ENCODE measurements at regions not wholly inside any gene's neighbourhood (a gene's known extent, or its start where the extent isn't known, plus 50 kb on each side); places are given as distances from the start of the nearest gene placed in this dataset.
"Not testable (repeated sequence)": the region's sequence is repeated elsewhere in the genome, so short reads cannot be mapped to it uniquely, and the experiment has no call there.

DNA sequence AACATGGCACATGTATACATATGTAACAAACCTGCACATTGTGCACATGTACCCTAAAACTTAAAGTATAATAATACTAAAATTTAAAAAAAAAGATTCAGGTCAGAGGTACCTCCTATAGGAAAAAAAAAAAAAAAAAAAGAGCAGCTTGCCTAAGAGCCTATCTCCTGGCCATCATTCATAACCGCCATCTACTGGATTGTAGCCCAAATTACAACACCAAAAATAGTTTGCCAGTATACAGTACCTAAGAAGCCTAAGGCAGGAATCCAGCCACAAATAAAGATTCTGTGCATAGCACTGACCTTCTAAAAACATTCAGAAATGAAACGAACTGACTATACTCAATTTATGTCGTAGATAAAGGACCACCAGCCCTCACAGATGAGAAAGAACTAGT lies 438.4 kb upstream of the ADGRB3 start:
- H3K36me3 ChIP-seq (ENCODE audit: control insufficient read depth in 4 of 4, insufficient read depth in 4 of 4, low read length in 3 of 4) = no peaks in the 10 kb centered on the region
- no peaks in the 10 kb centered on the region for H3K27me3 ChIP-seq (replicated peaks in 2 of 5; ENCODE audit: control insufficient read depth in 4 of 5, insufficient read depth in 5 of 5, low read length in 4 of 5)
- CTCF ChIA-PET = no interaction called here
- POLR2A ChIA-PET = no interaction called here
- H3K9me3 ChIP-seq (ENCODE audit: control extremely low read depth in 1 of 5, control insufficient read depth in 4 of 5, insufficient read depth in 2 of 5, low read depth in 1 of 5, low read length in 4 of 5) = peaks cover 0 to 8% (median 0%) of the 10 kb centered on the region in 5 experiments
- DNase-seq = peak in 1 of 3 donors; percentile 5
- H3K27ac ChIP-seq (ENCODE audit: insufficient read depth in 1 of 2, low read depth in 1 of 2, low read length in 2 of 2, poor library complexity in 1 of 2, severe bottlenecking in 2 of 2) = no peak overlapping the region
- WGBS (ENCODE audit: insufficient coverage) = 83% methylated on average over 1 of the region's 3 CpGs
- no peak overlapping the region for H3K4me3 ChIP-seq (ENCODE audit: control insufficient read depth in 1 of 7, extremely low read depth in 1 of 7, insufficient read depth in 4 of 7, low read depth in 2 of 7, low read length in 6 of 7)
- H3K4me1 ChIP-seq (ENCODE audit: control extremely low read depth in 1 of 4, control insufficient read depth in 4 of 4, insufficient read depth in 4 of 4, low read length in 3 of 4) = no peaks in the 10 kb centered on the region

DNA sequence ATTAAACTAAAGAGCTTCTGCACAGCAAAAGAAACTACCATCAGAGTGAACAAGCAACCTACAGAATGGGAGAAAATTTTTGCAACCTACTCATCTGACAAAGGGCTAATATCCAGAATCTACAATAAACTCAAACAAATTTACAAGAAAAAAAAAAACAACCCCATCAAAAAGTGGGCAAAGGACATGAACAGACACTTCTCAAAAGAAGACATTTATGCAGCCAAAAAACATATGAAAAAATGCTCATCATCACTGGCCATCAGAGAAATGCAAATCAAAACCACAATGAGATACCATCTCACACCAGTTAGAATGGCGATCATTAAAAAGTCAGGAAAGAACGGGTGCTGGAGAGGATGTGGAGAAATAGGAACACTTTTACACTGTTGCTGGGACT lies 439.3 kb upstream of the ADGRB3 start:
- H3K9me3 ChIP-seq (ENCODE audit: control extremely low read depth in 1 of 5, control insufficient read depth in 4 of 5, insufficient read depth in 2 of 5, low read depth in 1 of 5, low read length in 4 of 5); H3K4me1 ChIP-seq (ENCODE audit: control extremely low read depth in 1 of 4, control insufficient read depth in 4 of 4, insufficient read depth in 4 of 4, low read length in 3 of 4); POLR2A ChIA-PET; H3K36me3 ChIP-seq (ENCODE audit: control insufficient read depth in 4 of 4, insufficient read depth in 4 of 4, low read length in 3 of 4); H3K27me3 ChIP-seq (replicated peaks in 2 of 5; ENCODE audit: control insufficient read depth in 4 of 5, insufficient read depth in 5 of 5, low read length in 4 of 5); H3K4me3 ChIP-seq (ENCODE audit: control insufficient read depth in 1 of 7, extremely low read depth in 1 of 7, insufficient read depth in 4 of 7, low read depth in 2 of 7, low read length in 6 of 7); H3K27ac ChIP-seq (ENCODE audit: insufficient read depth in 1 of 2, low read depth in 1 of 2, low read length in 2 of 2, poor library complexity in 1 of 2, severe bottlenecking in 2 of 2); CTCF ChIA-PET; DNase-seq: not testable (repeated sequence)
- no CpG with 5 or more reads among the region's 2 CpGs for WGBS (ENCODE audit: insufficient coverage)

DNA sequence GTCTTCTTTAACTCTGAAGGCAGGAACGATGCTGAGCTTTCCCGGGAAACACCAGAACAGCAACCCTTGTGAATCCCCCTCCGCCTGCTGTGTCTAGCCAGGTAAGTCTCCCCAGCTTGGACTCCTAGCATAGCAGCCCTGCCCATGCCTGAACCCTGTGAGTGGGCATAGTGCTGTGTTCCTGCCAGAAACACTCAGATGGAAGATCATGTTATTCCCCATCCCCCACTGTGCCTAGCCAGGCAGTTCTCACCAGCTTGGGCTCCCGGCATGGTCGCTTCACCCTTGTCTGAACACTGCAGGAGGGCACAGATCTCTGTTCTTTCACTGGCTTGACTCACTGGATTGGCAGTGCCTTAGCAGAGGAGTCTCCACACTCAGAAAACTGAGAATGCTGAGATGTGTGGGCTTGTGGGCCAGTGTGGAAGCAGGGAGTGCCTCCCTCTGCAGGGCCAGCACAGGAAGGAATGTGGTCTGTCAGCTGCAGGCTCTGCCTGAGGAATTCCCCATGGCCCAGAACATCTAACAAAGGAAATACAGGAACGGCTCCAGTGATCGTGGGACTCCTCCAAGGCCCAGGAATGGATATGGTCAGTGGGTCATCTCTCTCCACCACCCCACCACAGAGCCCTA lies 440.1 kb upstream of the ADGRB3 start:
- 87% methylated on average over 4 of the region's 7 CpGs for WGBS (ENCODE audit: insufficient coverage)
- no peaks in the 10 kb centered on the region for H3K36me3 ChIP-seq (ENCODE audit: control insufficient read depth in 4 of 4, insufficient read depth in 4 of 4, low read length in 3 of 4)
- DNase-seq = no peak
- CTCF ChIA-PET = no interaction called here
- peaks cover 0 to 8% (median 0%) of the 10 kb centered on the region in 5 experiments for H3K9me3 ChIP-seq (ENCODE audit: control extremely low read depth in 1 of 5, control insufficient read depth in 4 of 5, insufficient read depth in 2 of 5, low read depth in 1 of 5, low read length in 4 of 5)
- no peak overlapping the region for H3K4me3 ChIP-seq (ENCODE audit: control insufficient read depth in 1 of 7, extremely low read depth in 1 of 7, insufficient read depth in 4 of 7, low read depth in 2 of 7, low read length in 6 of 7)
- H3K4me1 ChIP-seq (ENCODE audit: control extremely low read depth in 1 of 4, control insufficient read depth in 4 of 4, insufficient read depth in 4 of 4, low read length in 3 of 4) = no peaks in the 10 kb centered on the region
- no peaks in the 10 kb centered on the region for H3K27me3 ChIP-seq (replicated peaks in 2 of 5; ENCODE audit: control insufficient read depth in 4 of 5, insufficient read depth in 5 of 5, low read length in 4 of 5)
- no peak overlapping the region for H3K27ac ChIP-seq (ENCODE audit: insufficient read depth in 1 of 2, low read depth in 1 of 2, low read length in 2 of 2, poor library complexity in 1 of 2, severe bottlenecking in 2 of 2)
- POLR2A ChIA-PET = no interaction called here

DNA sequence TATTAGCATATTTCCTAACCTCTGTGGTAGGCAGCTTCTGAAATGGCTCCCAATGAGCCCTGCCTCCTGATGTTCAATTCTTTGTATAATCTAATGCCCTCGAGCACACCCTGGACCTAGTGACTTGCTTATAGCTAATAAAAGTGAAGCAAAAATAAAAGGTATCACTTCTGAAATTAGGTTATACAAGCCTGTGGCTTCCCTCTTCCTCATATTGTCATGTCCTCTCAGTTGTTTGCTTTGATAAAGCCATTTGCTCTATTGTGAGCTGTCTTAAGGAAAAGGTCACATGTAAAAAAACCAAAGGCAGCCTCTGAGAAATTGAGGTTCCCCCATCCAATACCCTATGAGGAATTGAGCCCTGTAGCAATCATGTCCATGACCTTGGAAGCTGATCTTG lies 442.1 kb upstream of the ADGRB3 start:
- Histone ChIP-seq H3K36me3 (ENCODE audit: control insufficient read depth in 4 of 4, insufficient read depth in 4 of 4, low read length in 3 of 4) (no peaks in the 10 kb centered on the region), H3K4me3 (ENCODE audit: control insufficient read depth in 1 of 7, extremely low read depth in 1 of 7, insufficient read depth in 4 of 7, low read depth in 2 of 7, low read length in 6 of 7) (no peak overlapping the region), H3K9me3 (ENCODE audit: control extremely low read depth in 1 of 5, control insufficient read depth in 4 of 5, insufficient read depth in 2 of 5, low read depth in 1 of 5, low read length in 4 of 5) (peaks cover 0 to 8% (median 0%) of the 10 kb centered on the region in 5 experiments), H3K4me1 (ENCODE audit: control extremely low read depth in 1 of 4, control insufficient read depth in 4 of 4, insufficient read depth in 4 of 4, low read length in 3 of 4) (no peaks in the 10 kb centered on the region), H3K27ac (ENCODE audit: insufficient read depth in 1 of 2, low read depth in 1 of 2, low read length in 2 of 2, poor library complexity in 1 of 2, severe bottlenecking in 2 of 2) (no peak overlapping the region), H3K27me3 (replicated peaks in 2 of 5; ENCODE audit: control insufficient read depth in 4 of 5, insufficient read depth in 5 of 5, low read length in 4 of 5) (no peaks in the 10 kb centered on the region)
- no peak for DNase-seq
- POLR2A ChIA-PET = no interaction called here
- CTCF ChIA-PET = no interaction called here
- no CpG with 5 or more reads among the region's 1 CpG for WGBS (ENCODE audit: insufficient coverage)

DNA sequence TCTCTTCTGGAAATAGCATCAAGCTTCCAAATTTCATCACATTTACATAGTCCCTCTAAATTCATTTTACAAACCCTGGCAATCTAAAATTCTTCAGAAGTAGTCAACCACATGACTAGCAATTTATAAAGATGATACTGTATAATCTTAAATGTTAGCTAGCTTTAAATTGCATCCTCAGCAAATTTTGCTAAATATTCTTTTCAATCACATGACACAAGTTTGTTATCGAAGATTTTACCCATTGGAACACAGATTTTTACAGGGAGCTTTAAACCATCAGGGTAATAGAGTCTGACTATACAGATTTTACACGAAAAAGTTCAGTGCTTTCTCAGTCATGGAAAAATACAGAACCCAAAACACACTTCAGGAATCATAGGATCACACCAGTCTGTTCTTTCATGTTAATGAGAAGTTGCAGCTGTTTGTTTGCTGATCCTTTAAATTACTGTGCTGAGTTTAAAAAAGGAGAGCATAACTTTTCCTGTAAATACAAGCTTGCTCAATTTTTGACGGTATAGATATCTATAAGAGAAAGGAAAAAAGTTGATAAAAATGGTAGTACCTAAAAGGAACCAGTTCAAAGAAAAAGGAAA lies 445.8 kb upstream of the ADGRB3 start:
- DNase-seq = no peak
- ChIA-PET POLR2A (no interaction called here), CTCF (no interaction called here)
- Histone ChIP-seq H3K9me3 (ENCODE audit: control extremely low read depth in 1 of 5, control insufficient read depth in 4 of 5, insufficient read depth in 2 of 5, low read depth in 1 of 5, low read length in 4 of 5) (no peaks in the 10 kb centered on the region), H3K4me1 (ENCODE audit: control extremely low read depth in 1 of 4, control insufficient read depth in 4 of 4, insufficient read depth in 4 of 4, low read length in 3 of 4) (no peaks in the 10 kb centered on the region), H3K4me3 (ENCODE audit: control insufficient read depth in 1 of 7, extremely low read depth in 1 of 7, insufficient read depth in 4 of 7, low read depth in 2 of 7, low read length in 6 of 7) (no peak overlapping the region), H3K27me3 (replicated peaks in 2 of 5; ENCODE audit: control insufficient read depth in 4 of 5, insufficient read depth in 5 of 5, low read length in 4 of 5) (no peaks in the 10 kb centered on the region), H3K27ac (ENCODE audit: insufficient read depth in 1 of 2, low read depth in 1 of 2, low read length in 2 of 2, poor library complexity in 1 of 2, severe bottlenecking in 2 of 2) (no peak overlapping the region), H3K36me3 (ENCODE audit: control insufficient read depth in 4 of 4, insufficient read depth in 4 of 4, low read length in 3 of 4) (no peaks in the 10 kb centered on the region)
- WGBS (ENCODE audit: insufficient coverage) = 80% methylated on average over 1 of the region's 3 CpGs

DNA sequence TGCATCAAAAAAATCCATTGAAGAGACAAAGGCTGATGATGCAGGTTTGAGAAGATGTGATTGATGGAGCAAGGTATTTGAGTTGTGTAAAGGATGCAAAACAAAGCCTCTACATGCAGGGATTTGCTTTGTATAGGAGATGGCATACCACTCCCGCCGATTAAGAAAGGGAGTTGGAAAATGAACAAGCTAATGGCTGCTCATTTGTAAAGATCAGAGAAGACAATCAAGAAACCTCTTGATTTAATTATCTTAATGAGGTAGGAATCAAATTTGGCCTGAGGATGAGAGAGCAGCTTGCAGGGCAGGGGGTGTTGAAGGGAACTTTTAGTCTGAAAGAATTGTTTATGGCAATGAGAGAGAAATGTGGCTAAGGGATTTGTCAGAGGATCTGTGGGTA lies 448.2 kb upstream of the ADGRB3 start:
- ChIA-PET POLR2A (no interaction called here), CTCF (no interaction called here)
- Histone ChIP-seq H3K36me3 (ENCODE audit: control insufficient read depth in 4 of 4, insufficient read depth in 4 of 4, low read length in 3 of 4) (no peaks in the 10 kb centered on the region), H3K27ac (ENCODE audit: insufficient read depth in 1 of 2, low read depth in 1 of 2, low read length in 2 of 2, poor library complexity in 1 of 2, severe bottlenecking in 2 of 2) (no peak overlapping the region), H3K9me3 (ENCODE audit: control extremely low read depth in 1 of 5, control insufficient read depth in 4 of 5, insufficient read depth in 2 of 5, low read depth in 1 of 5, low read length in 4 of 5) (no peaks in the 10 kb centered on the region), H3K27me3 (replicated peaks in 2 of 5; ENCODE audit: control insufficient read depth in 4 of 5, insufficient read depth in 5 of 5, low read length in 4 of 5) (no peaks in the 10 kb centered on the region), H3K4me3 (ENCODE audit: control insufficient read depth in 1 of 7, extremely low read depth in 1 of 7, insufficient read depth in 4 of 7, low read depth in 2 of 7, low read length in 6 of 7) (no peak overlapping the region), H3K4me1 (ENCODE audit: control extremely low read depth in 1 of 4, control insufficient read depth in 4 of 4, insufficient read depth in 4 of 4, low read length in 3 of 4) (no peaks in the 10 kb centered on the region)
- WGBS (ENCODE audit: insufficient coverage) = 100% methylated on average over 2 of the region's 2 CpGs
- no peak for DNase-seq

DNA sequence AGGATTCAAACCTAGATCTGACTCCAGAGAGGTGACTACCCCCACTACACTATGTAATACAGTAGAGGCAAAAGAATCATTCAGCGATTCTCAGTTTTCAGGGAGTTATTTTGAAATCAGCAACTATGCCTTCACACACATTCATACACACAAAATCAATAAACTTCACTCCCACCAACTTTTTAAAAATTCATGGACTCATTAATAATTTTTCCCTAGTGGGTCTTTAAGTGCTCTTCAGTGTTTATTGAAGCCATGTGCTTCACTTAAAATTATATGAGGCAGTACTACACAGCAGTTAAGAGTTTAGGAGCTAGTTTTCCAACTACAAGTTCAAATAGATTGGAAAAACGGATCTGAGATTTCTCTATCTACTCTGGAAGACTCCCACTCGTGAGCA lies 452.7 kb upstream of the ADGRB3 start:
- Histone ChIP-seq H3K27ac (ENCODE audit: insufficient read depth in 1 of 2, low read depth in 1 of 2, low read length in 2 of 2, poor library complexity in 1 of 2, severe bottlenecking in 2 of 2) (no peak overlapping the region), H3K4me3 (ENCODE audit: control insufficient read depth in 1 of 7, extremely low read depth in 1 of 7, insufficient read depth in 4 of 7, low read depth in 2 of 7, low read length in 6 of 7) (no peak overlapping the region), H3K36me3 (ENCODE audit: control insufficient read depth in 4 of 4, insufficient read depth in 4 of 4, low read length in 3 of 4) (no peaks in the 10 kb centered on the region), H3K4me1 (ENCODE audit: control extremely low read depth in 1 of 4, control insufficient read depth in 4 of 4, insufficient read depth in 4 of 4, low read length in 3 of 4) (no peaks in the 10 kb centered on the region), H3K27me3 (replicated peaks in 2 of 5; ENCODE audit: control insufficient read depth in 4 of 5, insufficient read depth in 5 of 5, low read length in 4 of 5) (no peaks in the 10 kb centered on the region), H3K9me3 (ENCODE audit: control extremely low read depth in 1 of 5, control insufficient read depth in 4 of 5, insufficient read depth in 2 of 5, low read depth in 1 of 5, low read length in 4 of 5) (peaks cover 0 to 1% (median 0%) of the 10 kb centered on the region in 5 experiments)
- ChIA-PET POLR2A (no interaction called here), CTCF (no interaction called here)
- no peak for DNase-seq
- WGBS (ENCODE audit: insufficient coverage) = 78% methylated on average over 3 of the region's 3 CpGs

Data from common myeloid progenitor, CD34-positive (primary cell).